Parathyroid adenoma (tissue), 2 donors: ENCODE measurements at regions not wholly inside any gene's neighbourhood (a gene's known extent, or its start where the extent isn't known, plus 50 kb on each side); places are given as distances from the start of the nearest gene placed in this dataset.

Experiments used
- H2AFZ ChIP-seq: fragments of 300-600 bp; sonication (generic); one replicate; pipeline ENCODE4 v1.7.0; 2017; ENCODE audit warnings: antibody characterized with exemption, mild to moderate bottlenecking
- H3K27ac ChIP-seq: fragments of 300-600 bp; sonication (generic); one replicate; pipeline ENCODE4 v1.7.0; 2017
- H3K27me3 ChIP-seq: fragments of 300-600 bp; sonication (generic); one replicate; pipeline ENCODE4 v1.7.0; 2017; ENCODE audit warnings: low read length; ENCODE audit not compliant: control insufficient read depth, insufficient read depth
- H3K36me3 ChIP-seq: fragments of 300-600 bp; sonication (generic); one replicate; pipeline ENCODE4 v1.7.0; 2017; ENCODE audit warnings: low read length; ENCODE audit not compliant: control insufficient read depth, insufficient read depth
- H3K4me1 ChIP-seq: fragments of 300-600 bp; sonication (generic); one replicate; pipeline ENCODE4 v1.7.0; 2017; ENCODE audit warnings: control low read depth
- H3K4me2 ChIP-seq: fragments of 300-600 bp; sonication (generic); one replicate; pipeline ENCODE4 v1.7.0; 2017; ENCODE audit warnings: low read length
- H3K4me3 ChIP-seq: fragments of 300-600 bp; sonication (generic); one replicate; pipeline ENCODE4 v1.7.0; 2017; ENCODE audit warnings: low read depth, low read length
- H3K79me2 ChIP-seq: fragments of 300-600 bp; sonication (generic); one replicate; pipeline ENCODE4 v1.7.0; 2017; ENCODE audit warnings: control low read depth
- H3K9ac ChIP-seq: fragments of 300-600 bp; sonication (generic); one replicate; pipeline ENCODE4 v1.7.0; 2017; ENCODE audit warnings: mild to moderate bottlenecking
- H3K9me3 ChIP-seq: fragments of 300-600 bp; sonication (generic); one replicate; pipeline ENCODE4 v1.7.0; 2017; ENCODE audit warnings: low read length; ENCODE audit not compliant: control insufficient read depth
- TF ChIP-seq, protein P1 (sequence below): fragments of 300-600 bp; sonication (generic); IDR thresholded peaks from one replicate; pipeline ENCODE4 v1.7.0; 2017; ENCODE audit warnings: antibody characterized with exemption, mild to moderate bottlenecking
- donor health status: primary hyperparathyroidism.

DNA sequence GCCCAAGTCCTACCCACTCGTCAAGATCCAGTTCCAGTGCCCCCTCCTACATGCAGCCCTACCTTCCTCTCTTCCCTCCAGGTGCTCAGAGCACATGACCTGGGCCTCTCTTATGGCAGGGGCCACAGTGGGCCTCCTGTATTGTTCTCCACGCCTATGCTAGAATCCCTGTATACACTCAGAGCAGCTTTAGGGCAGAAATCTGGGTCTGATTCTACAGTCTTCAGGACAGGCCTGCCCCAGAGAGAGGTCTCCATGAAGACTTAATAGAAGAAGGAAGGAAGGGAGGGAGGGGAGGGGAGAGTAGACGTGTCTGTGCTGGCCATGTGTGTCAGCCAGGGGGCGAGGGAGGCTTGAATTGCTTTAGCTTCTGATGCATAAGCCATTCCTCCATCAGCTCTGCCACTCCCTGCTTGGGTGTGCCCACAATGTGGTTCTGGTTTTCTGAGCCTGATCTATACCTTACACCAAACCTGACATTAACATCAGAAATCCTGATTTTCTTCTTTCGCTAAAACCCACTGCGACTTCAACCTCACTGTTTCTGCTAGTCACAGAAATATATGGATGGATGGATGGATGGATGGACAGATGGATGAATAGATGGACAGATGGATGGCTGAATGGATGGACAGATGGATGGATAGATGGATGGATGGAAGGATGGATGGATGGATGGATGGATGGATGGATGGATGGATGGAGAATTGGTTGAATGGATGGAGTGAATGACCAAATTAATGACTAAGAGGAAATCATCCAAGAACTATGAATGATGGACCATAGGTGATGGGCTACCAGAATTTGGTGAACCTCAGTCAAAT, 56.6 kb upstream of the PRDM11 start:
- Histone ChIP-seq H3K4me3 (no peak overlapping the region), H3K36me3 (no peaks in the 10 kb centered on the region), H3K4me1 (no peaks in the 10 kb centered on the region), H3K4me2 (no peak overlapping the region), H3K9ac (no peak overlapping the region), H3K27ac (peak overlapping the region; percentile 62), H3K79me2 (no peaks in the 10 kb centered on the region), H3K27me3 (no peaks in the 10 kb centered on the region), H3K9me3 (no peaks in the 10 kb centered on the region), H2AFZ (no peak overlapping the region)
- TF ChIP-seq, protein P1, sequence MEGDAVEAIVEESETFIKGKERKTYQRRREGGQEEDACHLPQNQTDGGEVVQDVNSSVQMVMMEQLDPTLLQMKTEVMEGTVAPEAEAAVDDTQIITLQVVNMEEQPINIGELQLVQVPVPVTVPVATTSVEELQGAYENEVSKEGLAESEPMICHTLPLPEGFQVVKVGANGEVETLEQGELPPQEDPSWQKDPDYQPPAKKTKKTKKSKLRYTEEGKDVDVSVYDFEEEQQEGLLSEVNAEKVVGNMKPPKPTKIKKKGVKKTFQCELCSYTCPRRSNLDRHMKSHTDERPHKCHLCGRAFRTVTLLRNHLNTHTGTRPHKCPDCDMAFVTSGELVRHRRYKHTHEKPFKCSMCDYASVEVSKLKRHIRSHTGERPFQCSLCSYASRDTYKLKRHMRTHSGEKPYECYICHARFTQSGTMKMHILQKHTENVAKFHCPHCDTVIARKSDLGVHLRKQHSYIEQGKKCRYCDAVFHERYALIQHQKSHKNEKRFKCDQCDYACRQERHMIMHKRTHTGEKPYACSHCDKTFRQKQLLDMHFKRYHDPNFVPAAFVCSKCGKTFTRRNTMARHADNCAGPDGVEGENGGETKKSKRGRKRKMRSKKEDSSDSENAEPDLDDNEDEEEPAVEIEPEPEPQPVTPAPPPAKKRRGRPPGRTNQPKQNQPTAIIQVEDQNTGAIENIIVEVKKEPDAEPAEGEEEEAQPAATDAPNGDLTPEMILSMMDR, result no peak

GRCh38 chr11:45090607-45091006, 55.8 kb upstream of the PRDM11 start:
- Histone ChIP-seq H3K27ac (no peak overlapping the region), H2AFZ (no peak overlapping the region), H3K27me3 (no peaks in the 10 kb centered on the region), H3K4me3 (no peak overlapping the region), H3K9ac (no peak overlapping the region), H3K36me3 (no peaks in the 10 kb centered on the region), H3K9me3 (no peaks in the 10 kb centered on the region), H3K4me1 (no peaks in the 10 kb centered on the region), H3K79me2 (no peaks in the 10 kb centered on the region), H3K4me2 (no peak overlapping the region)
- TF ChIP-seq, protein P1, result no peak

- Histone ChIP-seq H3K4me2 (no peak overlapping the region), H3K9ac (no peak overlapping the region), H3K79me2 (no peaks in the 10 kb centered on the region), H3K36me3 (no peaks in the 10 kb centered on the region), H3K27ac (no peak overlapping the region), H3K4me1 (no peaks in the 10 kb centered on the region), H3K27me3 (no peaks in the 10 kb centered on the region), H2AFZ (no peak overlapping the region), H3K4me3 (no peak overlapping the region), H3K9me3 (no peaks in the 10 kb centered on the region)
- TF ChIP-seq, protein P1, result no peak
These were observed 54.7 kb upstream of the PRDM11 start for GRCh38 chr11:45091563-45092403.

GRCh38 chr11:45092404-45092785, 54.0 kb upstream of the PRDM11 start:
- TF ChIP-seq, protein P1, result no peak
- Histone ChIP-seq H3K9me3 (no peaks in the 10 kb centered on the region), H3K9ac (no peak overlapping the region), H2AFZ (no peak overlapping the region), H3K79me2 (no peaks in the 10 kb centered on the region), H3K27ac (no peak overlapping the region), H3K27me3 (no peaks in the 10 kb centered on the region), H3K4me2 (no peak overlapping the region), H3K4me3 (no peak overlapping the region), H3K36me3 (no peaks in the 10 kb centered on the region), H3K4me1 (no peaks in the 10 kb centered on the region)
